ENCODE measurements at regions not wholly inside any gene's neighbourhood (a gene's known extent, or its start where the extent isn't known, plus 50 kb on each side); places are given as distances from the start of the nearest gene placed in this dataset.

- no peak for TF ChIP-seq CTCF (IDR thresholded peaks at IDR 0.05)
- ATAC-seq (ENCODE audit: low FRiP score): no peak
Measured at GRCh38 chr7:94813917-94814316, 93.5 kb upstream of the PPP1R9A start.

GRCh38 chr7:94823947-94824346 is 83.4 kb upstream of the PPP1R9A start:
- ATAC-seq (ENCODE audit: low FRiP score) (no peak), DNase-seq (ENCODE audit: low spot score) (no peak)
- no peak for TF ChIP-seq CTCF (IDR thresholded peaks at IDR 0.05)

More at GRCh38 chr7:94813917-94814316, 93.5 kb upstream of the PPP1R9A start:
- DNase-seq (ENCODE audit: low spot score): no peak

- no peak for ATAC-seq (ENCODE audit: low FRiP score)
- no peak for TF ChIP-seq CTCF (IDR thresholded peaks at IDR 0.05)
- no peak for DNase-seq (ENCODE audit: low spot score)
Measured at GRCh38 chr7:94829987-94830386, 77.4 kb upstream of the PPP1R9A start.

GRCh38 chr7:94832051-94832450 is 75.3 kb upstream of the PPP1R9A start:
- DNase-seq (ENCODE audit: low spot score): no peak
- ATAC-seq (ENCODE audit: low FRiP score): no peak
- no peak for TF ChIP-seq CTCF (IDR thresholded peaks at IDR 0.05)

GRCh38 chr7:94834359-94834758 is 73.0 kb upstream of the PPP1R9A start:
- DNase-seq (ENCODE audit: low spot score) (no peak), ATAC-seq (ENCODE audit: low FRiP score) (no peak)
- TF ChIP-seq CTCF (IDR thresholded peaks at IDR 0.05): no peak

DNA sequence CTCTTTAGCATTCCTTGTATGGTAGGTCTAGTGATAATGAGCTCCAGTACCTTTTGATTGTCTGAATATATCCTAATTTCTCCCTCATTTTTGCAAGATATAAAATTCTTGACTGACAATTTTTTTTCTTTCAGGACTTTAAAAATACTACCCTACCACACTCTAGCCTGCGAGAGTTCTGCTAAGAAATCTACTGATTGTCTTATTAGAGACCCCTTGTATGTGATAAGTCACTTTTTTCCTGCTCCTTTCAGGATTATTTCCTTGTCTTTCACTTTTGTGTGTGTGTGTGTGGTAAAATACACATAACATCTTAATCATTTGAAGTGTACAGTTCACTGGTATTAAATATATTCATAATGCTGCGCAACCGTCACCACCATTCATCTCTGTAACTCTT is 68.7 kb upstream of the PPP1R9A start:
- no peak for TF ChIP-seq CTCF (IDR thresholded peaks at IDR 0.05)
- no peak for ATAC-seq (ENCODE audit: low FRiP score)
- DNase-seq (ENCODE audit: low spot score): no peak

DNA sequence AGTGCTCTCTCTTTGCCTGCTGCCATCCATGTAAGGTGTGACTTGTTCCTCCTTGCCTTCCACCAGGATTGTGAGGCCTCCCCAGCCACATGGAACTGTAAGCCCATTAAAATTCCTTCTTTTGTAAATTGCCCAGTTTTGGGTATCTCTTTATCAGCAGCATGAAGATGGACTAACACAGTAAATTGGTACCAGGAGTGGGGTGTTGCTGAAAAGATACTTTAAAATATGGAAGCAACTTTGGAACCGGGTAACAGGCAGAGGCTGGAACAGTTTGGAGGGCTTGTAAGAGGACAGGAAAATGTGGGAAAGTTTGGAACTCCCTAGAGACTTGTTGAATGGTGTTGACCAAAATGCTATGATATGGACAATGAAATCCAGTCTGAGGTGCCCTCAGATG is 63.8 kb upstream of the PPP1R9A start:
- no peak for ATAC-seq (ENCODE audit: low FRiP score)
- no peak for TF ChIP-seq CTCF (IDR thresholded peaks at IDR 0.05)
- DNase-seq (ENCODE audit: low spot score): no peak
